Prostate gland (tissue), 2 donors: ENCODE measurements at regions not wholly inside any gene's neighbourhood (a gene's known extent, or its start where the extent isn't known, plus 50 kb on each side); places are given as distances from the start of the nearest gene placed in this dataset.

Experiments used
- CTCF ChIP-seq, 4 experiments: fragments of 200-600 bp in 2 of 4; fragments of 450-650 bp in 2 of 4; sonication (generic) in 2 of 4; IDR thresholded peaks; 1 replicate in 3 of 4; 2 replicates in 1 of 4; pipeline ENCODE4 v1.5.1; 2016 to 2019; ENCODE audit warnings: antibody characterized with exemption in 4 of 4, mild to moderate bottlenecking in 2 of 4, moderate library complexity in 2 of 4
- POLR2A ChIP-seq: fragments of 450-650 bp; IDR thresholded peaks from one replicate; pipeline ENCODE4 v1.6.1; 2016; ENCODE audit warnings: antibody characterized with exemption, mild to moderate bottlenecking

GRCh38 chr11:11082646-11083045 lies 224.8 kb upstream of the ZBED5 start:
- TF ChIP-seq POLR2A = no peak
- no peak for TF ChIP-seq CTCF (IDR thresholded peaks at IDR 0.05)
